ENCODE measurements at regions not wholly inside any gene's neighbourhood (a gene's known extent, or its start where the extent isn't known, plus 50 kb on each side); places are given as distances from the start of the nearest gene placed in this dataset.
"Not testable (repeated sequence)": the region's sequence is repeated elsewhere in the genome, so short reads cannot be mapped to it uniquely, and the experiment has no call there.

- H3K27me3 ChIP-seq (ENCODE audit: low read depth): no peaks in the 10 kb centered on the region
- no peak for DNase-seq (ENCODE audit: low spot score in 2 of 2)
- no peak overlapping the region for H3K4me3 ChIP-seq
- no peaks in the 10 kb centered on the region for H3K4me1 ChIP-seq
- no peaks in the 10 kb centered on the region for H3K9me3 ChIP-seq
- H3K36me3 ChIP-seq (replicated peaks): no peaks in the 10 kb centered on the region
- in situ Hi-C loops (cut with MboI; ENCODE audit: low sequenced_read_pairs): no loop called here
Observed at GRCh38 chr10:35950226-35950625, 308.1 kb upstream of the FZD8 start.

GRCh38 chr10:35949811-35950211 is 307.7 kb upstream of the FZD8 start:
- Histone ChIP-seq H3K4me3 (no peak overlapping the region), H3K27me3 (ENCODE audit: low read depth) (no peaks in the 10 kb centered on the region)

GRCh38 chr10:35946556-35946955 is 304.5 kb upstream of the FZD8 start:
- Histone ChIP-seq H3K4me1 (no peaks in the 10 kb centered on the region), H3K27me3 (ENCODE audit: low read depth) (no peaks in the 10 kb centered on the region), H3K36me3 (replicated peaks) (no peaks in the 10 kb centered on the region), H3K4me3 (no peak overlapping the region), H3K9me3 (no peaks in the 10 kb centered on the region)
- in situ Hi-C loops (cut with MboI; ENCODE audit: low sequenced_read_pairs): no loop called here
- DNase-seq (ENCODE audit: low spot score in 2 of 2): no peak

More at GRCh38 chr10:35949811-35950211, 307.7 kb upstream of the FZD8 start:
- H3K4me1 ChIP-seq: no peaks in the 10 kb centered on the region
- DNase-seq (ENCODE audit: low spot score in 2 of 2): no peak
- H3K9me3 ChIP-seq: no peaks in the 10 kb centered on the region
- H3K36me3 ChIP-seq (replicated peaks): no peaks in the 10 kb centered on the region
- in situ Hi-C loops (cut with MboI; ENCODE audit: low sequenced_read_pairs): no loop called here

GRCh38 chr10:35942057-35942456 is 300.0 kb upstream of the FZD8 start:
- no peaks in the 10 kb centered on the region for H3K27me3 ChIP-seq (ENCODE audit: low read depth)
- H3K4me1 ChIP-seq: no peaks in the 10 kb centered on the region
- DNase-seq (ENCODE audit: low spot score in 2 of 2): no peak
- no peaks in the 10 kb centered on the region for H3K9me3 ChIP-seq
- H3K4me3 ChIP-seq: no peak overlapping the region
- no peaks in the 10 kb centered on the region for H3K36me3 ChIP-seq (replicated peaks)
- in situ Hi-C loops (cut with MboI; ENCODE audit: low sequenced_read_pairs): no loop called here

- in situ Hi-C loops (cut with MboI; ENCODE audit: low sequenced_read_pairs): no loop called here
- Histone ChIP-seq H3K36me3 (replicated peaks) (no peaks in the 10 kb centered on the region), H3K4me1 (no peaks in the 10 kb centered on the region), H3K9me3 (no peaks in the 10 kb centered on the region), H3K4me3 (no peak overlapping the region), H3K27me3 (ENCODE audit: low read depth) (no peaks in the 10 kb centered on the region)
- no peak for DNase-seq (ENCODE audit: low spot score in 2 of 2)
Observed at GRCh38 chr10:35940141-35941041, 298.3 kb upstream of the FZD8 start.

GRCh38 chr10:35938160-35938559 is 296.1 kb upstream of the FZD8 start:
- Histone ChIP-seq H3K27me3 (ENCODE audit: low read depth) (no peaks in the 10 kb centered on the region), H3K36me3 (replicated peaks) (no peaks in the 10 kb centered on the region), H3K4me1 (no peaks in the 10 kb centered on the region), H3K9me3 (no peaks in the 10 kb centered on the region), H3K4me3 (no peak overlapping the region)
- no peak for DNase-seq (ENCODE audit: low spot score in 2 of 2)
- in situ Hi-C loops (cut with MboI; ENCODE audit: low sequenced_read_pairs): no loop called here

GRCh38 chr10:35937546-35937945 is 295.4 kb upstream of the FZD8 start:
- no peak for DNase-seq (ENCODE audit: low spot score in 2 of 2)
- H3K4me3 ChIP-seq: no peak overlapping the region
- no peaks in the 10 kb centered on the region for H3K36me3 ChIP-seq (replicated peaks)
- no peaks in the 10 kb centered on the region for H3K27me3 ChIP-seq (ENCODE audit: low read depth)
- in situ Hi-C loops (cut with MboI; ENCODE audit: low sequenced_read_pairs): no loop called here
- no peaks in the 10 kb centered on the region for H3K9me3 ChIP-seq
- no peaks in the 10 kb centered on the region for H3K4me1 ChIP-seq

GRCh38 chr10:35934642-35934995 is 292.5 kb upstream of the FZD8 start:
- no peak for DNase-seq (ENCODE audit: low spot score in 2 of 2)
- no peaks in the 10 kb centered on the region for H3K36me3 ChIP-seq (replicated peaks)
- in situ Hi-C loops (cut with MboI; ENCODE audit: low sequenced_read_pairs): no loop called here

GRCh38 chr10:35933940-35934641 is 292.0 kb upstream of the FZD8 start:
- no peak for DNase-seq (ENCODE audit: low spot score in 2 of 2)
- Histone ChIP-seq H3K27me3 (ENCODE audit: low read depth) (no peaks in the 10 kb centered on the region), H3K9me3 (no peaks in the 10 kb centered on the region), H3K4me1 (no peaks in the 10 kb centered on the region), H3K36me3 (replicated peaks) (no peaks in the 10 kb centered on the region), H3K4me3 (no peak overlapping the region)
- in situ Hi-C loops (cut with MboI; ENCODE audit: low sequenced_read_pairs): no loop called here

More at GRCh38 chr10:35934642-35934995, 292.5 kb upstream of the FZD8 start:
- H3K4me3 ChIP-seq: no peak overlapping the region
- H3K27me3 ChIP-seq (ENCODE audit: low read depth): no peaks in the 10 kb centered on the region
- no peaks in the 10 kb centered on the region for H3K4me1 ChIP-seq
- H3K9me3 ChIP-seq: no peaks in the 10 kb centered on the region

GRCh38 chr10:35933491-35933890 is 291.4 kb upstream of the FZD8 start:
- in situ Hi-C loops (cut with MboI; ENCODE audit: low sequenced_read_pairs): no loop called here
- no peak overlapping the region for H3K4me3 ChIP-seq
- DNase-seq (ENCODE audit: low spot score in 2 of 2): no peak
- no peaks in the 10 kb centered on the region for H3K36me3 ChIP-seq (replicated peaks)
- H3K9me3 ChIP-seq: no peaks in the 10 kb centered on the region
- no peaks in the 10 kb centered on the region for H3K4me1 ChIP-seq
- no peaks in the 10 kb centered on the region for H3K27me3 ChIP-seq (ENCODE audit: low read depth)

- H3K4me1 ChIP-seq; H3K36me3 ChIP-seq (replicated peaks); DNase-seq (ENCODE audit: low spot score in 2 of 2); in situ Hi-C loops (cut with MboI; ENCODE audit: low sequenced_read_pairs); H3K9me3 ChIP-seq; H3K27me3 ChIP-seq (ENCODE audit: low read depth); H3K4me3 ChIP-seq: not testable (repeated sequence)
Observed at GRCh38 chr10:35929962-35930361, 287.9 kb upstream of the FZD8 start.

- Histone ChIP-seq H3K9me3 (no peaks in the 10 kb centered on the region), H3K4me3 (no peak overlapping the region), H3K27me3 (ENCODE audit: low read depth) (no peaks in the 10 kb centered on the region), H3K4me1 (no peaks in the 10 kb centered on the region), H3K36me3 (replicated peaks) (no peaks in the 10 kb centered on the region)
- in situ Hi-C loops (cut with MboI; ENCODE audit: low sequenced_read_pairs): no loop called here
- no peak for DNase-seq (ENCODE audit: low spot score in 2 of 2)
Observed at GRCh38 chr10:35928748-35929147, 286.7 kb upstream of the FZD8 start.

- no peak overlapping the region for H3K4me3 ChIP-seq
- no peaks in the 10 kb centered on the region for H3K9me3 ChIP-seq
- H3K4me1 ChIP-seq: no peaks in the 10 kb centered on the region
- in situ Hi-C loops (cut with MboI; ENCODE audit: low sequenced_read_pairs): no loop called here
- no peaks in the 10 kb centered on the region for H3K27me3 ChIP-seq (ENCODE audit: low read depth)
- DNase-seq (ENCODE audit: low spot score in 2 of 2): no peak
- no peaks in the 10 kb centered on the region for H3K36me3 ChIP-seq (replicated peaks)
Observed at GRCh38 chr10:35927990-35928488, 285.9 kb upstream of the FZD8 start.

GRCh38 chr10:35927341-35927740 is 285.2 kb upstream of the FZD8 start:
- H3K4me1 ChIP-seq: no peaks in the 10 kb centered on the region
- no peak overlapping the region for H3K4me3 ChIP-seq
- no peaks in the 10 kb centered on the region for H3K27me3 ChIP-seq (ENCODE audit: low read depth)
- DNase-seq (ENCODE audit: low spot score in 2 of 2): no peak
- H3K36me3 ChIP-seq (replicated peaks): no peaks in the 10 kb centered on the region
- in situ Hi-C loops (cut with MboI; ENCODE audit: low sequenced_read_pairs): no loop called here
- H3K9me3 ChIP-seq: no peaks in the 10 kb centered on the region

Measured in HAP-1 (cell line).